Uterus (tissue), 2 donors: ENCODE measurements at regions not wholly inside any gene's neighbourhood (a gene's known extent, or its start where the extent isn't known, plus 50 kb on each side); places are given as distances from the start of the nearest gene placed in this dataset.

Source experiments
- POLR2A ChIP-seq, 2 donors: fragments of 450-650 bp; IDR thresholded peaks; one replicate each; pipeline ENCODE4 v1.6.1; 2016; ENCODE audit warnings: antibody characterized with exemption in 2 of 2, mild to moderate bottlenecking in 1 of 2, moderate library complexity in 1 of 2
- TF ChIP-seq, protein P1 (sequence below), 4 experiments: fragments of 200-600 bp in 2 of 4; fragments of 450-650 bp in 2 of 4; sonication (generic) in 2 of 4; IDR thresholded peaks; one replicate each; pipeline ENCODE4 v1.5.1; 2016 to 2019; ENCODE audit warnings: antibody characterized with exemption in 4 of 4, mild to moderate bottlenecking in 2 of 4, moderate library complexity in 1 of 4

DNA sequence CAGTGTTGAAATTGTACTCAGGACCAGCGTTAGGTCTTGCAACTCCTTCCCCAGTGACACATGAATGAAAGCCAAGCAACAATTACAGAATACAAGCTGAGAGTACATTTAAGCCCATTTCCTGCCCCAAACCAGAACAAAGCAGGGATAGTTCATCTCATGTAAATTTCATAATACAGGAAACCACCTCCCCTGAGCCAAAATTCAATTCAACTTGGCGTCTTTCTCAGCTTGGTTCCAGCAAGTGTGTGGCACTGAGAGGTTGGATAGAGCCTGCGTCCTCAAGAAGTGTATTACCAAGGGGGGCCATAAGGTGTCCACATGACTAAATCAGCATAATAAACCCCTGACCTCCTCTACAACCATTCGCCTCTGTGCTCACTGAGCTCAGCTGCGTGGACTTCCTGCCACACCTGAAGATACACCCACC lies 278.9 kb upstream of the CRY1 start:
- TF ChIP-seq, protein P1, sequence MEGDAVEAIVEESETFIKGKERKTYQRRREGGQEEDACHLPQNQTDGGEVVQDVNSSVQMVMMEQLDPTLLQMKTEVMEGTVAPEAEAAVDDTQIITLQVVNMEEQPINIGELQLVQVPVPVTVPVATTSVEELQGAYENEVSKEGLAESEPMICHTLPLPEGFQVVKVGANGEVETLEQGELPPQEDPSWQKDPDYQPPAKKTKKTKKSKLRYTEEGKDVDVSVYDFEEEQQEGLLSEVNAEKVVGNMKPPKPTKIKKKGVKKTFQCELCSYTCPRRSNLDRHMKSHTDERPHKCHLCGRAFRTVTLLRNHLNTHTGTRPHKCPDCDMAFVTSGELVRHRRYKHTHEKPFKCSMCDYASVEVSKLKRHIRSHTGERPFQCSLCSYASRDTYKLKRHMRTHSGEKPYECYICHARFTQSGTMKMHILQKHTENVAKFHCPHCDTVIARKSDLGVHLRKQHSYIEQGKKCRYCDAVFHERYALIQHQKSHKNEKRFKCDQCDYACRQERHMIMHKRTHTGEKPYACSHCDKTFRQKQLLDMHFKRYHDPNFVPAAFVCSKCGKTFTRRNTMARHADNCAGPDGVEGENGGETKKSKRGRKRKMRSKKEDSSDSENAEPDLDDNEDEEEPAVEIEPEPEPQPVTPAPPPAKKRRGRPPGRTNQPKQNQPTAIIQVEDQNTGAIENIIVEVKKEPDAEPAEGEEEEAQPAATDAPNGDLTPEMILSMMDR (IDR thresholded peaks at IDR 0.05): no peak
- no peak for TF ChIP-seq POLR2A (IDR thresholded peaks at IDR 0.05)
